GM19238 (cell line): ENCODE measurements at regions not wholly inside any gene's neighbourhood (a gene's known extent, or its start where the extent isn't known, plus 50 kb on each side); places are given as distances from the start of the nearest gene placed in this dataset.
"Not testable (repeated sequence)": the region's sequence is repeated elsewhere in the genome, so short reads cannot be mapped to it uniquely, and the experiment has no call there.

Experiments used
- DNase-seq: peaks from one replicate; pipeline ENCODE4 v3.0.0; 2011; ENCODE audit warnings: low spot score; ENCODE audit not compliant: insufficient read length

DNA sequence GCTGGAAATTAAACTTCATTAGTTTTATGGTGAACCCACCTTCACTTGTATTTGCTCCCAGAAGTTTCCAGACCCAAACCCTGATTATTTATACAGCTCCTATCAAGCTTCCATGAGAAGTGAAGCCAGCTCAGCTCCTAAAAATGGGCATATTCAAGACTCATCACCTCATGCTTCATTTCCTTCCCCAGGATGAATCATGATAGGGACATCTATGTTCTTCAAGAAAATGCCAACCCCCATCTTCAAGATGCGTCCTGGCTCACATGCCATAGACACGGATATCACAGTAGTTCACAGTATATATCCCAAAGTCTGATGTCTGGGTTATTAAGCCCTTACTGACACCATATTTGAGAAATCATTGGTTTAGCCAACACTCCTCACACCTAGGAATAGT, 217.6 kb downstream of the NPR3 start:
- no peak for DNase-seq

DNA sequence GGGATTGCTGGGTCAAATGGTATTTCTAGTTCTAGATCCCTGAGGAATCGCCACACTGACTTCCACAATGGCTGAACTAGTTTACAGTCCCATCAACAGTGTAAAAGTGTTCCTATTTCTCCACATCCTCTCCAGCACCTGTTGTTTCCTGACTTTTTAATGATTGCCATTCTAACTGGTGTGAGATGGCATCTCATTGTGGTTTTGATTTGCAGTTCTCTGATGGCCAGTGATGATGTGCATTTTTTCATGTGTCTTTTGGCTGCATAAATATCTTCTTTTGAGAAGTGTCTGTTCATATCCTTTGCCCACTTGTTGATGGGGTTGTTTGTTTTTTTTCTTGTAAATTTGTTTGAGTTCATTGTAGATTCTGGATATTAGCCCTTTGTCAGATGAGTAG, 220.3 kb downstream of the NPR3 start:
- DNase-seq, result not testable (repeated sequence)

DNA sequence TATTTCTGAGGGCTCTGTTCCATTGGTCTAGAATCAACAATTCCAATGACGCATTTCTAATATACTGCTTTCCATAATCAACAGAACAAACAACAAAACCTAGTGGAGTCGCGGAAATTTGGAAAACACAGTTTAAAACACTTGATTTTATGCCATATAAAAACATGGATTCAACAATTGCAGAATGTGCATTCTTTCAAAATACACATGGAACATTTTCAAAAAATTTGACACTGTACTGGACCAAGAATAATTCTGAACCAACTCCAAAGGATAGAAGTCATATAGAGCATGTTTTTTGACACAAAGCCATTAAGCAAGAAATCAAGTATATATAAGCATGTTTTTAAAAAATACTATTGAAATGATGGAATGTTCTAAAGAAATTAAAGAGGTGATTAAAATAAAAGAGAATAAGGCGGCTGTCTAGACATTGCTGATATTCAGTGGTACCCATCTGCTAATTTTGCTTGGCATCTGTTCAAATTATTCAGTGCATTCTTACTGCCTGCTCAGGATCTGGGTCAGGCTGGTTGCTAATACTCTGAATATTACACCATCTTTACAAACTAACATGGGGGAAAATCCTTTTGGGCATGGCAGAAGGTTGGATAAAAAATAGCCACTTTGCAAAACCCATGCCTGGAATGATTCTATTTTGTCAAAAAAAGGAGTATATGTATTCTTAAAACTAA, 221.3 kb downstream of the NPR3 start:
- DNase-seq, result no peak

DNA sequence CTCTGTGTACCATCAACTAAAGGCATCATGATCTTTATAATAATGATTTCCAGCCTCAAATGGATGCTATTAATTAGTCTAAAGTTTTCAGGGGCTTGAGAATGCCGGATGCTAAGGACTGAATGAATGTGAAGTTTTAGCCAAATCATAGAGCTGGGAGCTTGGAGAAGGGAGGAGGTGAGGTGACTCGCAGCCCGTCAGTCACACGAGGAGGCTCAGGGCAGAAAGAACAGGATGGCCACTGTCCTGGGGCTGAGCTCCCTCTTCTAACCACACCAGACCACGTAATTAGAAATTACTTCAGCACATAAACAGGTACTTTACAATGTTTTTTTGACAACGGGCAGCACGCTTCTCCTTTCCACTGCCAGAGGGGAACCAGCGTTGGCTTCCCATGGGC, 222.6 kb downstream of the NPR3 start:
- no peak for DNase-seq

DNA sequence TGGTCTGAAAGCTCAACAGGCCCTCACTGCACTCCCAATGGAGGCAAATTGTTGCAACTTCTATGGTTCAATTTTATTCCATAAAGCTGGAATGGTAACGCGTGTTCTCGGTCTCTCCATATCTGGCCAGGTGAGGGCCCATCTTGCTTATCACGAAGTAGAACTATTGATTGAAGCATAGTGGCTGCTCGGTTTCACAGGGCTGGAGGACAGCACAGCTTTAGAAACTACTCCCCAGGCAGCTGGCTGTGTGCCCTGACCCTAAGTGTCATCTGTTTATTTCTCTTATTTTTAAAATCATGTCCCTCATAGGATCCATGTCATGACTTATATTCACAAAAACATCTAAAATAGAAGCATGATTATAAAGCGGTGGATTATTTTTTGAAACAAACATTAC, 223.4 kb downstream of the NPR3 start:
- DNase-seq, result no peak

DNA sequence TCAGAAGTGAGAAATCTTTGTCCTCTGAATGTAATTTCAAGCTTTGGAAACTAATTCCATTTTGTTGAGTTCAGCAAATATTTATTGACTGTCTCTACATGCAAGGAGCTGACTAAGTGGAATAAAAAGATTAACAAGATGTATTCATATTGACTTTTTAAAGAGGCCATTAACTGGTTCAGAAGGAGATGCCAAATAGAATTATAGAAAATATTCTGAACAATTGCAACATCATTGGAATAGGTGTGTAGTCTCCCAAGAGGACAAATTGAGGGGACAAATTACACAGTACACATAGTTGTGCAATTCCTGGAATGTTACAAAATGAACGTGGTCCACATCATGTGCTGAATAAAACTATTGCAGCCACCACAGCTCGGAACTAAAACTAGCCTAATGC, 224.2 kb downstream of the NPR3 start:
- DNase-seq, result no peak

DNA sequence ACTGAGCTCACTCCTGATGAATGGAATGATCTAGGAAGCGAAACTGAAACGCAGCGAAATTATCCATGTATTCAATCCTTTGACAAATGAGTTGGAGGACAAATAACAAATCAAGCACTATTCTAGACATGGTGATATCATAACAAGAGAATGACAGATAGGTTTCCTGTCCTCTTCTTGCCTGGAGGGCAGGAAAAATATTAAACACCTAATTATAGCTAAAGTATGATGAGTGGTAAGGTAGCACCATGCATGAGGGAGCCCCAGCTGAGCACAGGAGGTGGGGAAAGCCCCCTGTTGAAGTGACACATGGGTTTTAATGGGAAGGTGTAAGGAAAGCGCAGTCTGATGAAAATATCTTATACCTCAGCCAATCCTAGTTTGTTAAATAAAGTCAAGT, 225.2 kb downstream of the NPR3 start:
- no peak for DNase-seq

DNA sequence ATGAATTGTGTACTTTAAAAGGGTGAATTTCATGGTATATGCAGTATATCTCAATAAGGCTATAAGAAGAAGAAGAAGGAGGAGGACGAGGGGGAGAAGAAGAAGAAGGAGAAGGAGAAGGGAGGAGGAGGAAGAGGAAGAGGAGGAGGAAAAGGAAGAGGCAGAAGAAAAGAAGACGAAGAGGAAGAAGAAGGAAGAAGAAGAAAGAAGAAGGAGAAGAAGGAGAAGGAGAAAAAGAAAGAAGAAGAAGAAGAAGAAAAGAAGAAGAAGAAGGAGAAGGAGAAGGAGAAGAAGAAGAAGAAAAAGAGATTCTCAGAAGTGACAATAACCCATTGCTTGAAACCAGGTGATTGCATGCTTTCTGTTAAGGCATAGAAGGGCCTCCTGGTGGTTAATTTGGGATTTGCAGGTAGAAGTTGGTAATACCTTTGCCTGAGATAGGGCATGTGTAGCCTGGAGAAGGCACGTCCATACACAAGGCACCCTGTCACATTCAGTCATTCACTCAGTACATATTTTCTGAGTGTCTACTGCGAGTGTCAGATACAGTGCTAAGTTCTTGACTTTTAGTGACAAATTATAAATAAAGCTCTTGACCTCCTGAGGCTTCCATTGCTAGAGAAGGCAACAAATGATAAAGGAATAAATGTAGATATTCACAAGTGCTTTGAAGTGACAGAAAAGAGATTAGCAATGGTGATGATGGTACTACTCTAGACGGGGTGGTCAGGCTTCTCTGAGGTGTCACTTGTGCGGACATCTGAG, 231.3 kb downstream of the NPR3 start:
- no peak for DNase-seq

DNA sequence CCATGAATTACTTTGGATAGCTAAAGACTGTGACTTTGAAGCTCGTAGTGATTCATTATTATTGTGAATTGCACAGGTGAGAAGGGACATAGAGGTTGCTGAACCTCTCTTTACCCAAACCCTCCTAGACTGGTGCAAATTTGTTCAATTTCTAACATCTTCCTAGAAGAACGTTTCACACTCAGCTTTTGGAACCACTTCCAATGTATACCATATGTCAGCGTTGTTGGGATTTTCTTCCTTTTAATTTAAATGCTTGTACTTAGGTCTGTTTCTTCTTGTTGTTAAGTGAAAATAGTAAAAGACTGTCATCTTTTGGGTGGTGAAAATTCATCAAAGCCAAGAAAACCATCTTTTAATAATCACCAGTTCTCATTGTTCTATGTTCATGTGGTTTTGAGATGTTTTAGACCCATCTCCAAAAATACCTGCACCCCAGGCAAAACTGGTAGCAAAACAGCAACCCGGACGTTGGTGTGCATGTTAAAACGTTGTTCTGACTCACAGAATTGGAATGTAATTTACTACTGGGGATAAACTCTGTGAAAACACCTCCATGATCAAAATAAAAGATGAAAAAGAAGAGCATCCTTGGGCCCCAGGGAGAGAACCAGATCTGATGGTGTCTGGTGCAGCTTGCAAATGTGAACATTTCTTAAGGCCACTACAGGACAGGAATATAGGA, 238.3 kb downstream of the NPR3 start:
- DNase-seq, result no peak

DNA sequence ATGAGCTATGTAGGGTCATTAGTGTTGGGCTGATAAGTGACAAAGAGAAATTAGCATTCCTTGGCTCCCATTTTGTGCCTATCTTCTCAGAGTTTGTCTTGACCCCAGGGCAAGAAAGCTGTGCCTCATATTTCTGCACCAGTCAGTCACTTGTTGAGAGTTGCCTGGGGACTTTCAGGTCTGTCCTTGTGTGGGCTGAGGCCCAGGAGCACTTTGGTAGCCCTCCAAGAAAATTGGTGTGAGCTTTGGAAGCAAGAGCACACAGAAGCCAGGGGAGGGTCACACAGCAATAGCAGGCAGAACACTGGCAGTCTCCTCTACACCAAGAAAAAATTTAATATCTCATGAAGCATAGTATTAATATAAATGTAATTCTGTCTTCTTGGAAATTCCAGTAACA, 239.9 kb downstream of the NPR3 start:
- no peak for DNase-seq

DNA sequence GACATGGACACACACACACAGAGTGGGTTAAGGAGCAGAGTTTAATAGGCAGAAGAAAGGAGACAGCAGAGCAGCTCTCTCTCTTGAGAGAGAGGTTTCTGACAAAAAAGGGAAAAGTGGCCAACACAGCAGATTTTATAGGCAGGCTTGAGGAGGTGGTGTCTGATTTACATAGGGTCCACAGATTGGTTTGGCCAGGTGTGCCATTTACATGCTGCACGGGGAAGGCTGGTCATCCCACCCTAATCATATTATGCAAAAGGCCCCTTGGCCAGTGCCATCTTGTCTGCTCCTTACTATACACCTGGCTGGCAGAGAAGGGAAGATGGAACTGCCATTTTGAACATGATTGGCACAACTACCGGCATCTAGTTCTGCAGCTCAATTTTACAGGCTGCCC, 240.8 kb downstream of the NPR3 start:
- DNase-seq, result no peak

DNA sequence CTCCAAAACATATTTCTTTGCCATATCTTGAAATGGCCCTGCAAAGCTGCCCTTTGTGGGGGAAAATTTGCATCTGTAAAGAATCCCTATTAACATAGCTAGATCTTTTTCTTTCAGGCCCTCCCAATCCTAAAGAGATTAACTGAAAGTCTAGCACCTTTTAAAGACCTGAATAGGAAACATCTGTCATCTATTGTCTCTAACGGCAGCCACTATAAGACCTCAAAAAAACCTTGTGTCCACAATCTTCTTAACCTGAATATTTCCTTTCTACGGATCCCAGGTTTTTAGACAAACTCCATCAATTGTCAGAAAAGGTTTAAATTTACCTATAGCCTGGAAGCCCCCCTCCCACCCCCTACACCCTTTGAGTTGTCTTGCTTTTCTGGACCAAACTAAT, 241.3 kb downstream of the NPR3 start:
- DNase-seq, result not testable (repeated sequence)

DNA sequence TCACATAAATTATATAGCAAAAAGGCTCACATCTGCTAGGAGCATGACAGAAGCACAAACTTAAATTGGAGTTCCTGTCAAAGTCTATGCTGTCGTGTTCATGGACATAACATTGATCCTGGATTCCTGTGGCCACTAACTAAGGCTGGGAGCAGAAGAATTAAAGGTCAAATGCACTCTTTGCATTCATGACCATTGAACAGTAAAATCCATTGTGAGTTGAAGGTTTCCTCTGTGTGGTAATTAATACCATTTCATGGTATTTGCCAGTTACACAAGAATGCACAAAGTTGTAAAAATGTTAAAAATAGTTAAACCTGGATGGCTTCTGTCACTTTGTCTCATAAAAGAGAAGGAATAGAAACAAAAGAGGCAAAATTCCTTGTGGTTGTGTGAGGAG, 242.6 kb downstream of the NPR3 start:
- no peak for DNase-seq

DNA sequence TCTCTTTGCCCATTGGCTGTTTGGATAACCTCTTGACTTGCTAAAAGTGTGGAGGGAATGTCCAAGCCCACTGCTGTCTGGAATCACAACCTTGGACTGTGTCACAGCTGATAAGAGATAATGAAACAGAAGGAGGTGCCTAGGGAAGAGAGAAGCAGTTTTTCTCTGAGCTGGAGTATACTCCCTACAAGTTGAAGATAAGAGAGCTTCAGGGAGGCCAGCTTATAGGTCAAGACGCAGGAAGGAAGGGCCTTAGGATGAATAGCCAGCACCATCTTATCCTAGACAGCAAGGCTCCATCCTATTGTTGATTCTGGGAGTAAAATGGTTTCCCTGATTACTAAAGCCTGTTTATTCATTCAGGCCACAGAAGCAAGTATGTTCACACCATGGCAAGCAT, 244.7 kb downstream of the NPR3 start:
- DNase-seq, result no peak

DNA sequence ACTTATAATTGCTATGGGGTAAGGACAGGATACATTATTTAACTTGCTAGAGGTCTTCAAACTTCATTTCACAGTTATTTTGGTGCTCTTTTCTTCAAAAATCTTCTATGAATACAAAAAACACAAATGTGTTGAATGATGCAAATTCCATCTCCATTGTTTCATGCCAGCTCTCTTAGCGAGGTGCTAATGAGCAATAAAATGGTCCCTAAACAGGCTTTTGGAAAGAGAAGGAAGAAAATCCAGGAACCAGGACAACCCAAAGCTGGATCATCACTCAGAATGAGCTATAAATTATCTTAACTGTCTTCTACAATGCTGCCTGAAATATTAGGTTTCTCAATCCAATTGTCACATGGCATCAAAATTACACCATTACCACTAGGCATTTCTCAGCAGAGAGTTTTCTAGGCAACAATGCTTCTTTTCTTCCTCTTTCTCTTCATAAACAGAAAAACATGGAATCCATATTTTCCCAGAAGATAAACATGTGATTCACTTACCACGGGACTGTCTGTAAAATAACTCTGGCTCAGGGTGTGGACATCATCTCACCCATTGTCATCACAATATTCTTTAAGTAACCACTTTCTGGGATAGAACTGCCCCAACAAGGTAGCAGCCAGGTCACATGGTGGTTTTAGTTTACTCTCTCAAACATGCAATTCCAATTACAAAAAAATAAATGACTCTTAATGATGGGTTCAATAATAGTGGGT, 249.4 kb downstream of the NPR3 start:
- no peak for DNase-seq

DNA sequence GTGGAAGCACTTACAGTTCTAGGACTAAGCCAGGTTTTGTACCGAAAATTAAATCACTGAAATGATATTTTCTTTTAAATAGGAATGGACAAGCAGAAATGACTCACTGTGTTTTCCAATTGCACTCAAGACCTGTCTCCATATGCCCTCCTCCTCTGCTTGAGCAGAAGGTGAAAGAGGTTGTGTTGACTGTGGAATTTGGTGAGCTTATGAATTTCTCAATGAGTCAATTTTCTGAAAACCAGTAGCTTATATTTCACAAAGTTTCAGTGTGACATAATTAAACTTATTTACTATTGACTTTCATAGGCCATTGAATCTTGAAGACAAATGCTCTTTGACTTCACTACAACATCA, 249.9 kb downstream of the NPR3 start:
- no peak for DNase-seq

DNA sequence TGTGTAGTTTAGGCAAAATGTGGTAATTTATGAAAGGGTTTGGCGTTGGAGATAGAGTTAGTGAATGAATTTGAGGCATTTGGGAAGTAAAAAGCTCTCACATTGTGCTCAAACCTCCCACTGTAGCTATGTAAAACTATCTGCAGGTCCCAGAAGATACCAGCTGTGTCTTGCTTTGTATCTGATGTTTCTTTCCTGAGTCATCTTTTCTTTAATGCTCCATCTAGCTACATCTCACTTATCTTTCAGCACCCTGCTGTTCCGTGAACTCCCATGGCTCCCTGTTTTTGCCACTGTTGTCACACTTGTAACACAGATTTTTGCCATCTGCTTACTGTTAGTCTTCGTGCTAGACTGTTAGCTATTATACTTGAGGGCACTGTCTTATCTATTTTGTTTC, 253.1 kb downstream of the NPR3 start:
- DNase-seq, result no peak

DNA sequence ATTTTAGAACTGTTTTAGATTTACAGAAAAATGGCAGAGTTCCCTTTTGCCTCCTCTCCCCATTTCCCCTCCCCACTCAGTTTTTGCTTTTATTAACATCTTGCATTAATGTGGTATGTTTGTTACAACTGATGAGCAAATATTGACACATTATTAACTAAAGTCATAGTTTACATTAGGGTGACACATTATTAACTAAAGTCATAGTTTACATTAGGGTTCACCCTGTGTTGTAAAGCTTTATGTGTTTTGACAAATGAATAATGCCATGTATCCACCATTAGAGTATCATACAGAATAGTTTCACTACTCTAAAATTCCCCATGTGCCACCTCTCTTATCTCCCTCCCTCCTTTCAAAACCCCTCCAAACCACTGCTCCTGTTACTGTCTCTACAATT, 262.5 kb downstream of the NPR3 start:
- DNase-seq, result no peak

DNA sequence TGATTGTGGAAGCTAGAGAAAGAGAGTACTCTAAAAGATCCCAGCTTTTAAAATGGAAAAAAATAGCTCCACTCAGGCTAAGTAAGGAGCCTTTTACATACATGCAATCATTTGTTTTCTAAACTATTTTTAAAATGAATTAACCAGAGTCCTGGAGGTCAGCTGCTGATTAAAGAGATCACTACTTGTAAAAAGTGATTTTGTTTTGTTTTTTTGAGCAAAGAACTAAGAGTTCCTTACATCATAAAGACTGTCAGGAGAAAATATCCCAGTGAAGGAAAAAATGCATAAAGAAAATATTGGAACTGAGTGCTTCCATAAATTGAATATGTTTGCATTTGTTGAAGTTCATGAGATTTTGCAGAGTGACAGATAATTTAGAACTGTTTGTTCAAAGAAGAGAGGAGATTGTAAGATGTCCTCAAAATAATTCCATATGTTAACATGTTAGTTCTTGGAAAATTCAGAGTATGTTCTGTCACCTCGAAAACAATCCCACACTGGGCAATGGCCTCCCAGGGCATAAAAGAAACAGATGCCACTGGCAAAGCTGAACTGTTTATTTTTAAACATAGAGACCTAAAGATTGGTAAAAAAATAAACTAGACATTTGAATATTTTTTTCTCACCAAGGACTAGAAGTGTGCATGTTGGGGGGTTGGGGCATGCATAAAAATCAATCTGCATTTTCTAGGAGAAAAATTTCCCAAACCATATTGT, 264.7 kb downstream of the NPR3 start:
- no peak for DNase-seq

DNA sequence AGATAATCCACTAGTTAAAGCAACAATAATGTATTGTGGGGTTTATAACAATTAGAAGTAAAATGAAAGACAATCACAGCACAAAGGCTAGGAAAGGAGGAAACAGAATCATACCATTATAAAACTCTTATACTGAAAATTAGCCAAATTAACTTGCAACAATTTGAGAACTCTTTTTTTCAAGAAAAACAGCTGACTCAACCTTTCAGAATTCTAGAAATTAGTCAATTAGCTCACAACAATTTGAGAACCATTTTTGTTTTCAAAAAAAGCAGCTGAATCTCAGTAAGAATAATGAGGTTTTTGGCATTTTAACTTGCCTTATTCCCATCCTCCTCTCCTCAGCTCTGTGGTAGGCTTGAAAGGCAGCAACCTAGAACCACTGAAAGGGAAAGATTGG, 269.9 kb downstream of the NPR3 start:
- no peak for DNase-seq

DNA sequence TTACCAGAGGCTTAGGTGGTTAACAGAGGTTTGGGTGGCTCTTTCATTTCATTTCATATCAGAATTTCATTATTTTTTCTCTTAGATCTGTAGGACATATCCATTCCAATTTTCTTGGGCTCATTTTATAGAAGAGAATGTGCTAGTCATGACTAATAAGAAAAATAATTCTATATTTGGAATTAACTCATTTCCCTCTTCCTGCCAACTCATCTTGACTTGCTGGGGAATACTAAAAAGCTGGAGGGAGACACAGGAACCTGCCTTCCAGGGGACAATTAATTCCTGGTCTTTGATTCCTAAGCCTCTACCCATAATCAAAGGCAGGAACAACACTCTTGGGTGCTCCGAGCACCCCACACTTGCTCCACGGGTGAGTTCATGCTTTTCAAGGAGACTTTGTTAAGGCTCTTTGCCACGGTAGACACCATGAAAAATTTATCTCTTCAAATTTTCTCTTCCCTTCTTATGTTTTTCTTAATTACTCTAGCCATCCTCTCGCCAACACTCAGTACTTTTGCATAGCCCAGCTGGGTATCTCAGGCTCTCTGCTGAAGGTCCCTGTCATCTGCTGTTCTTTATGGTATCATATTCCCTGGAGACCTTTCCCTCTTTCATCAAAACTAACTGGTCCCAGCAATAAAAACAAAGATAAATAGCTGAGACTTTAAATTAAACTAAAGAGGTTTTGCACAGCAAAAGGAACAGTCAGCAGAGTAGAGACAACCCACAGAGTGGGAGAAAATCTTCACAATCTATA, 273.9 kb downstream of the NPR3 start:
- no peak for DNase-seq
